COLO829 (cell line): ENCODE measurements at regions not wholly inside any gene's neighbourhood (a gene's known extent, or its start where the extent isn't known, plus 50 kb on each side); places are given as distances from the start of the nearest gene placed in this dataset.
"Not testable (repeated sequence)": the region's sequence is repeated elsewhere in the genome, so short reads cannot be mapped to it uniquely, and the experiment has no call there.

ENCODE experiments used
- DNase-seq: peaks from one replicate; pipeline ENCODE4 v3.0.0; 2012; ENCODE audit warnings: low spot score

- no peak for DNase-seq
Observed at GRCh38 chrX:25442499-25442898, 426.7 kb upstream of the ARX start.

- DNase-seq = no peak
Observed at GRCh38 chrX:25433307-25433706, 417.5 kb upstream of the ARX start.

DNA sequence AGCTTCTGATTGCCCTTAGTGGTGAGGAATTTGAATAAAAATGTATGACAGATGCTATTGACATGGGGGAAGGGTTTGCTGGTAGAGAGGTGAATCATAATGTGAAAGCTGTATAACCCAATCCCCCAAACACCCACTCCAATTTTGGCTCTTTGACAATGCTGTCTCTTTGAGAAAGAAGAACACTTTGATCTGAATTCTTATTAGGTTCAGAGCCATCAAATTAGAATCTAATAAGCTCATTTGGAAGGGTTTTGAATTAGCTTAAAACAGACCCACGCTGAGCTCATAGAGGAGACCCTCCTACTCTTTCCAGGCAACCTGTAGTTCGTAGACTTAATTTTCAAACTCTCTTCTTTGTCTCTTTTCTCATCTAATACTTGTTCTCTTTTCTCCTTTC is 416.6 kb upstream of the ARX start:
- no peak for DNase-seq

GRCh38 chrX:25427873-25428555 is 412.2 kb upstream of the ARX start:
- DNase-seq = no peak

GRCh38 chrX:25404163-25404562 is 388.4 kb upstream of the ARX start:
- DNase-seq = not testable (repeated sequence)

GRCh38 chrX:25389266-25389665 is 373.5 kb upstream of the ARX start:
- DNase-seq = no peak

DNA sequence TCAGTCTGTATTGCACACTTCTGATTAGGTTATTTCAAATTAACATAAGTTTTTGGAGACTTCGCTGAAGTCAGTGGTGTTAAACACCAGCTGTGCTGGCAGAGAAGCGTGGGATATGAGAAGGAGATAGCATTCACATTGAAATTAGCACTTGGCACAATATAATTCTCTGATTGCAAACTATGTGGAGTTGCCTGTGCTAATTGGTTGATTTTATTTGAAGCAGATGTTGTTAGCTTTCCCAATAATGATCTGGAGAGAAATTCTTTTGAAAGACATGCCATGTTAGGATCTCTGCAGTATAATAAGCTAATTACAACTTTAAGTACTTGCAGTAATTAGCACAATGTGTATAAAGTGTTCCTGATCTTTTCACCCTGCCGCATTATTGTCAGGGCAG is 367.4 kb upstream of the ARX start:
- DNase-seq = no peak

GRCh38 chrX:25356456-25356855 is 340.7 kb upstream of the ARX start:
- DNase-seq = no peak

DNA sequence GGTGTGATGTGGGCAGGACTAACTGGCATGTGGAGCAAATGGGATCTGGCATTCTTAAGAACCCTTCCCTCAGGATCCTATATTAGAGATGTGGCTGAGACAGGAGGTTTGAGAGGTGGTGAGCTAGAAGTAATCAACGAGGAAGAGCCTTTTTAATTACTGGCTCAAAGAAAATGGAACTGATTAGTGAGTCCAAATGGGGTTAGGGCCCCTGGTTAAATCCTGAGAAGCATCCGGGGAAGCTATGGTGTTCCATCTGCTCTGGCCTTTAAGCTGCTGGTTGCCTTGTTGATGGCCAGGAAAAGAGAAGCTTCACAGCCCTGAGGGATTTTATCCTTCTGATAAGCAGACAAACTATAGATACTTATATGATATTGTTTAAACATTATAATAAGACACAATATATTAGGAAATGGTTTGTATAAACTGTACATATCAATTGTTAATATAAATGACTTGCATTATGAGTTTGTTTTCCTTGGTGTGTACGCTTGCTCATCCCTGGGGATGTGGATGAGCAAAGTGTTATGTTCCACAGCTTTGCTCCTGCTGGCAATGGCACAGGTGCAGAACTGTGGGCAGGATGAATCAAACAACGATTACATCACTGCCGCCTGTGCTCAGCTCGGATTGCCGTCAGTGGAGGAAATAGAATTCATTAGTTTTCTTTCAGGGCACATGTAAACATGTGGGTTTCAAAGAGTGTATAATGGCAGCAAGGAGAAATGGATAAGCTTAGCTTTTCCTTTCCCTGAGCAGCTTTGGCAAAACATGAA is 328.6 kb upstream of the ARX start:
- DNase-seq = no peak

DNA sequence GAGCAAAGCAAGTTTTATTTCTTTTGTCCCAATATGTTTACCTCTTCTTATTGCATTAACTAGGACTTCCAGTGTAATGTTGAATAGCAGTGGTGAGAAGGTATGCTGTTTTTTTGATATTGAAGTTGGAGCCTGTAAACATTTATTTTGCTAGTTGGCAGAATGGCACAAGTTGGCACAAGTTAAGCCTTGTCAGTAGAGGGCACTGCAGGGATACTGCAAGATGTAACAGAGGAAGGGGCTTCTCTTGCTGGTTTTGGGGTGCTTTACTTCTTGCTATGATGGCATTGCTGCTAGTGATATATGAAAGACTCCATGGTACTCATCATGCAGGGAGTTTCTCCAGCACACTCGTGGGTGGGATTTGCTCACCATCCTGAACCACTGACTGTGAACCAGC is 327.3 kb upstream of the ARX start:
- DNase-seq = no peak

GRCh38 chrX:25337841-25338240 is 322.1 kb upstream of the ARX start:
- DNase-seq = no peak

DNA sequence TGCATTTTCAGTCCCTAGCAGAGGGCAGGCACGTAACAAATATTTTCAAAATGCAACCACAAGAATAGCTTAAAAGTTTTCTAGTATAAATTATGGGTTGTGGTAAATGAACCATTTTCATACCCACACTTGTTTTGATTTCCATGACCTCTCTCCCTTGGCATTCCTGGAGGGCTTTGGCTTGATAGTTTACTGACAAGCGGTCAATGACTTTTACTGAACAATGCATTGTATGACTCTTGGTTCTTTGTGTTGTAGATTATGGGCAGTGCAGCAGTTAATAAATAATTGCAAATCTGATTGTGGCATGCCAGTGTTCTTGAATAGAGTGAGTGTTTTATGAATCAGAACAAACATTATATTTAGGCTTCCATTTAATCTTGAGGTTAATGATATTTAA is 285.2 kb upstream of the ARX start:
- DNase-seq = no peak

GRCh38 chrX:25296850-25297249 is 281.1 kb upstream of the ARX start:
- no peak for DNase-seq

DNA sequence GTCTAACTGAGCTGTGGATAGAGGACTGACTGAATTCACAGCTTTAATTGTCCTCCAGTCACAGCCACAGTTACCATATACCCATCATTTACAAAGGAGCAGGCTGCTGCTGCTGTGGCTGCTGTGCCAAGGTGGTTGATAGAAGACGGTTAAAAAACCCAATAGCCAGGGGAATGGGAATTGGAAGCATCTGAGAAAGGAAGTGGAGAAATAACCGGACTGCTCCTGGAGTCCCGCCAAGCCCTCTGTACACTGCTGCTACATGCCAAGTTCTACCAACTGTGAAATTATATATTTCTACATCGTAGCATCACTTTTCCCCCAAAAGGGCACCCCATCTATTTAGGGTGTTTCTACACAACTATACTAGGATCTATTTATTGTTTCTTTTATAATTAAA is 279.7 kb upstream of the ARX start:
- no peak for DNase-seq

GRCh38 chrX:25290132-25290531 is 274.4 kb upstream of the ARX start:
- no peak for DNase-seq

GRCh38 chrX:25288676-25289075 is 272.9 kb upstream of the ARX start:
- DNase-seq = no peak

- no peak for DNase-seq
Observed at GRCh38 chrX:25287521-25287920, 271.8 kb upstream of the ARX start.

- no peak for DNase-seq
Observed at GRCh38 chrX:25285598-25285997, 269.8 kb upstream of the ARX start.

- no peak for DNase-seq
Observed at GRCh38 chrX:25279510-25279909, 263.7 kb upstream of the ARX start.

DNA sequence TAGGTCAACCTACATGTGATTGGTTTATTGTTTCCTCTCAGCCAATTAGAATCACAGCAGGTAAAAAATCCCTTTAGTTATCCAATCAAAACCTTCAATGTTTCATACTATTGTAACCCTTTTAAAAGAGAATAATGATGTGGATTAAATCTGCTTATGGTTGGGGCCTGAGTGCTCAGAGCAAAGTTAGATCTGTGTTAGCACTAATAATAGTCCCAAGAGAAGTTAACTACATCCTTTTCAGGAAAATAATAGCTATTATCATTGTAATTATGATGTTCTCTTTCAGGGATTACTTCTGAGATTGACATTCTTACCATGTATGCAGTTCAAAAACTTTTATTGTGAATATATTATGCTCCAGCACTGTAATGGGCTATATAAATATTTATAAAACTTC is 262.6 kb upstream of the ARX start:
- DNase-seq = no peak

- no peak for DNase-seq
Observed at GRCh38 chrX:25277574-25277973, 261.8 kb upstream of the ARX start.

DNA sequence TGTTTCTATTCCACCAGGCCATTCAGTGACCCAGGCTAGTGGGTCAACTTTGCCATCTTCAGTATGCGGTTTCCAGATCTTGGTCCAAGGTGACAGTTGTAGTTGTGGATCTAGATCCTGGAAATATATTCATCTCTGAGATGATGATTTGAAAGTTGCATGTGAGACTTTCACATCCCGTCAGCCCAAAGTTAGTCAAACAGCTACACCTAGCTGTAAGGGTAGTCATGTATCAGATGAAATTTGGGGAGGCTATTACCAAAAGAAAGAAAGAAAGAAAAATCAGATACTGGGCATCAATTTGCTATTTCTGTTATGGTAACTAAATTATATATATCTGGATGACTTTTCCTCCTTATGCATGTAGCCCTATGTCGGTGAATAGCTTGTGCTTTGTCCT is 259.4 kb upstream of the ARX start:
- no peak for DNase-seq

DNA sequence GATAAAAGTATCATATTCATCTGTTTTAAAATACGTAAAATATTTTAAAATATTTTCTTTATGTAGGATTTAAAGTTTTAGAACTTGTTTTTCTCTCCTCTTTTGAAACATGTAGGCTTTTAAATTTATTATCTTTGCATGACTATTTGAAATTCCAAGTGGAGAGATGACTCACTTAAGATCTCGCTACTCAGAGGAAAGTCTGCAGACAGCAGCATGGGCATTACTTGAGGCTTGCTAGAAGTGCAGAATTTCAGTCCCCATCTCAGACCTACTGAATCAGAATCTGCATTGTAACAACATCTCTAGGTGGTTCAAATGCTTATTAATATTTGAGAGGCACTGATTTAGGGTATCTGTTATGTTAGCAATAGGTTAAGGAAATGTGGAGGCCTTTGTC is 225.7 kb upstream of the ARX start:
- DNase-seq = no peak

DNA sequence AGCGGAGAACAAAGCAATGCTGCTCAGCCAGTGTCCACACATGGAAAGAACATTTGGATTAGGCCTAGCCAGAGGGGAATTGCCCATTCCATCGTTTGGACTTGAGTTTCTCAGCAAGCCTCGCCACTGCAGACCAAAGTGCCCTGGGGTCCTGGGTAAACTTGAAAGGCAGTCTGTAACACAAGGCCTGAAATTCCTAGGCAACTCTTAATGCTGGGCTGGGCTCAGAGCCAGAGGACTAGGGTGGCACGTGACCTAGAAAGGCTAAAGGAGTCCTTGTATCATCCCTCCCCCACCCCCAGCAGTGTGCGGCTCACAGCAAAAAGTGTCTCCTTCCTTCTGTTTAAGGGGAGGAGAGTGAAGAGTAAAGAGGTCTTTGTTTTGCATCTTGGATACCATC is 210.4 kb upstream of the ARX start:
- no peak for DNase-seq
